COLO829 (cell line): ENCODE measurements at regions not wholly inside any gene's neighbourhood (a gene's known extent, or its start where the extent isn't known, plus 50 kb on each side); places are given as distances from the start of the nearest gene placed in this dataset.
"Not testable (repeated sequence)": the region's sequence is repeated elsewhere in the genome, so short reads cannot be mapped to it uniquely, and the experiment has no call there.

Source experiments
- DNase-seq: peaks from one replicate; pipeline ENCODE4 v3.0.0; 2012; ENCODE audit warnings: low spot score

DNA sequence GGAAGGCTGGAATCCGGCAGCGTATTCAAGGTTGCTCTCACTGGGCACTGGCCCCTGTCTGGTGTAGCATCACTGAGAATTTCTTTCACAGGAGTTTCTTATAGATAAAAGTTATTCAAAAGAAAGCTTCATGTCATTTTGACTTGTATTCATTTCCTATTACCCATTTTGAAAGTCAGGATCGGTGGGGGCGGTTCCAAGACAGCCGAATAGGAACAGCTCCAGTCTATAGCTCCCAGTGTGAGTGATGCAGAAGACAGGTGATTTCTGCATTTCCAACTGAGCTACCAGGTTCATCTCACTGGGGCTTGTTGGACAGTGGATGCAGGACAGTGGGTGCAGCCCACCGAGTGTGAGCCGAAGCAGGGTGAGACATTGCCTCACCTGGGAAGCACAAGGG, 51.5 kb upstream of the CDC42EP3 start:
- DNase-seq = not testable (repeated sequence)

DNA sequence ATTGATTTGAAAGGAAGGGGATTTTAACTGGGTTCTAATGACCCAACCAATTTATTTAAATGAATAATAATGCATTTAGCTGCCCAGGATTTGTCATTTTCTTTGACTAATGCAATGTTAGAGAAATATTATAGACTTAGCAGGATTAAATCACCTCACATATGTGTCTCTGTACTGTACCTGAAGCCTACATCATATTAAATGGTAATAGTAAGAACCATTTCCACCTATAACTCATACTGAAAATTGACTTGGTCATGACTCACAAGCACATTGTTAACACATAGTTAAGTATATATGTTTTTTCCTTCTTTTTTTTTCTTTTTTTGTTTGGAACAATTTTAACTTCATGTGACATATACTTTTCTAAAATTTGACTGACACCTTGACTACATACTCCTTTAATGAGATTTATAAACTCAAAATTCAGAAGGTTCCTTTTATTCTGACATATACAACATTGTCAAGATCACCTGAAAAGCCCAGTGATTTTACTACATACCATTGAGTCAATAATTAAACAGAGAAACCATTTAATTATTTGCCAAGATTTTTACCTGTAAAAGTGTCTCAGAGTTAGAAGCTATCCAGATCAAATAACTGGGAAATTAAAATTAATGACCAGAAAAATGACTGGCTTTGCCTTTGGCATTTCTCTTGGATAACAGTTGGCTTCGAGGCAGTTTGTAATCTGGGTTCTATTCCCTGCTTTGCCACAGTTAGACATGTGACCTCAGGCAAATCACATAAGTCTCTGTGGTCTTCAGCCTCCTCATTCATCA, 58.8 kb upstream of the CDC42EP3 start:
- no peak for DNase-seq

DNA sequence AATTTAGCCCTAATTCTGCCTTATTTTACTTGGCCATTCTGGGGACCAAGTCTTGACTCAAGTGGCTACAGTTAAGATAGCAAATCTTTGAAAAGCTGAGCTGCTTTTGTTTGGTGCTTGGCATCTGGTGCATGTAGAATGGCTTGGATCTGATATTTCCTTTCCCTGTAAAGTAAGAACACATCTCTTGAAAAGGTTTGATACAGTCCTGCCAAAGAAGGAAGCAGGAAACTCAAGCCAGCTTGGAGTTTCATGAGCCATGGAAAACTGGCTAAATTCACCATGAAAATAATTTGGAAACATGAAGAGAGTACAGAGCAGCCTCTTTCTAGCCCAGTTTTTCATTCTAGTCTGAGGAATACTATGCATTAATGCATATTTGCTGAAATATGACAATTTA, 61.0 kb upstream of the CDC42EP3 start:
- not testable (repeated sequence) for DNase-seq

GRCh38 chr2:37733251-37733650, 61.8 kb upstream of the CDC42EP3 start:
- no peak for DNase-seq

GRCh38 chr2:37733955-37734354, 62.5 kb upstream of the CDC42EP3 start:
- DNase-seq = not testable (repeated sequence)

DNA sequence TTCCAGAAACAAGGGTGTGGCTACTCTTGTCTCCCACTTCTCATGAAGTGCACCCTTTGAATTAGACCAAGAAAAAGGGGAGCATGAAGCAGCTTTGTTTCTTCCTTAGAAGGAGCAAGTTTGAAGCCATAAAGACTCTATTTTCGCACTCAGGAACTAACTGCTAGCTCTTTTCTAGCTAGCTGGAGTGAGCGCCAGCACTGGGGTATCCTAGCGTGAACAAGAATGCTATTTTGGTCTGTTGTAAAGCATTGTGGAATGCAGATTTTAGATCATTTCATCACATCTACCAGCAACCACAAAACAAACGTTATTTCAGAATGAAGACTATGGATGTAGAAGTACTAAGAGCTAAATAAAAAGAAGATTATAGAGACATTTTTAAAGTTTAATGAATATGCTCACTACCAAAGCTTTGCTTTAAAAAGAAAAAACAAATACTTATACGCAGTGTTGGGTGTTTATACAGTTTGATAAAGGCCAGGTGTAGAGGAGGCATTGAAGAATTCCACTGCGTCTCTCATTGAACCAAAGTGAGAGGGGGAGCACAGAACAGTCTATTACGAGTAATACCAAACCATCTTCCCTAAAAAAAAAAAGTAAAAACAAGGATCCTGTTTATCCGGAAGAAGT, 63.6 kb upstream of the CDC42EP3 start:
- not testable (repeated sequence) for DNase-seq

GRCh38 chr2:37735524-37735910, 64.1 kb upstream of the CDC42EP3 start:
- not testable (repeated sequence) for DNase-seq

DNA sequence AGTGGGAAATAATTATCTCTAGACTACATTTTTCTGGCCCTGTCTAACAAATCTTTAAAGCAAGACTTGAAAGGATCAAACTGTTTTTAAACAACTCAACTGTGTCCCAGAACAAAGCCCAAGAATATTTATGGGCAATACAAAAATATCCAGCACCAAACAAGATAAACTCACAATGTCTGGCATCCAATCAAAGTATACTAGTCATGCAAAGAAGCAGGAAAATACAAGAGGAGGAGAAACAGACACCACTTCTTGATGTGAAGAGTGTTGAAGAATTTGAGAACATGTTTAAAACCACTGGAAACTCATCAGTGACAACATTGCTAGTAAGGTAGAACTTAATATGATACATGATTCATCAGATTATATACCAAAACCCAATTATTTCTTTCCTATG, 66.1 kb upstream of the CDC42EP3 start:
- DNase-seq = no peak

DNA sequence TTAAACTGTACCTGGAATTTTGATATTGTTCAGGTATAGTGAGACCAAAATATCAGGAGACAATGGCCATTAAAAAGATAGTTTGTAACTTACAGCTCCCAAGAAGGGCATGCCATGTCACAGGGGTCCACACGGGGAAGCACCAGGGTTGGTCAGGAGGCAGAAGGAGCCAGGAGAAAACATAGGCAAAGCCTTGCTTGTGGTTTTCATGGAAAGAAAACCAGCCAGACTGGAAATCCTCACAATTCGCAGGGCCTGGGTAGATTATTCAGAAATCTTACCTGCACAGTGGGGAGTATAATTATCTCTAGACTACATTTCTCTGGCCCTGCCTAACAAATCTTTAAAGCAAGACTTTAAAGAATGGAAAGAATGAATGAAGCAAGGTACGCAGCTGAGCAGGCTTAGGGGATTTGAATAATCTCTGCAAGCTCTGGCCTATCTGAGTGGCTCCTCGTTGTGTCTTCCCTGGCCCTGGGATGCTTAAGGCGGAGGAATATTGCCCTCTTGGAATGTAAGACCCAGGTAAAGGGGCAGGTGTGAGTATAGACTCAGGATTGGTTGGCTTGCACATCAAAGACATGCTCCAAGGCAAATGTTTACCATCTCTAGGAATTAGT, 66.9 kb upstream of the CDC42EP3 start:
- no peak for DNase-seq

DNA sequence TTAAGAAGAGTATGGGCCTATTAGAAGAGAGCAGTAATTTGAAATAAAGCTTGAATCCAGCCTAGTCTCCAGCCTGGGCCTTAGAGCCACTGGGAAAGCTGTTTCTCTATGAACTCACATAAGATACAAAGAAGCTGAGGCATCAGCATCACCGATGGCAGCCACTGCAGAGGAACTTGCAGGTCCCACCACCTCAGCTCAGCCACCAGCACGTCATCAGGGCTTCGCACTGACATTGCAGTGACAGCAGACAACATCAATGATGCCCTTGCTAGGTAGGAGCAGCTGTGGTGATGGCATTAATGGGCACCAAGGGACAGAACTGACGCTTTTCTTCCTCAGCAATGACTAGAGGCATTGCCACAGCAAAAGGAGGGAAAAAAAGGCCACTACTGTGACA, 67.7 kb upstream of the CDC42EP3 start:
- DNase-seq = no peak

GRCh38 chr2:37740164-37740739, 68.8 kb upstream of the CDC42EP3 start:
- DNase-seq = no peak

GRCh38 chr2:37742286-37742685, 70.8 kb upstream of the CDC42EP3 start:
- no peak for DNase-seq

DNA sequence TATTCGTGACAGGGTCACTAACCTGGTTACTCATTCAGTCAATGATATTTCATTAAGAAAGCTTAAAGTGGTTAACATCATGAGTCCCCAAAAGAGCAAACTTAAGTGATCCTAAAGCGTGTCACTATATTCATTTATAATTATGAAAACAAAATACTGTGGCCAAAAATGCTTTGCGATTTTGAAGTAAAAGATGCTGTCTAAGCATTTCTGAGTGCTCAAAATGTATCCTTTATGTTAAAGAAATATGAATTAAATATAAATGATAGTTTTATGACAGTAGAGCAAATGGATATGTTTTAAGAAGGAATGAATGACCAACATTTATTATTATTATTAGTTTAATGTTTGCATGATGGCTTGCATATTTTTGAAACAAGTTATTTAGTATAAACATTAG, 72.6 kb upstream of the CDC42EP3 start:
- no peak for DNase-seq

- not testable (repeated sequence) for DNase-seq
These were observed 73.5 kb upstream of the CDC42EP3 start for GRCh38 chr2:37744961-37745360.

DNA sequence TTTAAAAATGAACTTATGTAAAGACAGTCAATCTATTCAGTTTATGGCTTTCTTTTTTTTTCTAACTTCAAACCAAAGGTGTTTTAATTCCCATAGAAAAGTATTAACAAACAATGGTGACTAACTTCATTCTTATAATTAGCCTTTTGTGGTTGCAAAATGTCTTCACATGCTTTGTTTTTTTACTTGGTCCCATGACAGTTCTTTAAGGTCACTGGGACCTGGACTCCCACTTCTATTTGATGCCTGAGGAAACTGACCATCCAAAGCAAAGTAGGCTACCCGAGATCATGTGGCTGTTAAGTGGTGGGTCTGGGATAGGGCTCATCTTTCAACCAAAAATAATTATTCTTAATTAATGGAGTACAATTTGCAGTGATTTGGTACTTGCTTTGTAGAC, 74.6 kb upstream of the CDC42EP3 start:
- DNase-seq = not testable (repeated sequence)

DNA sequence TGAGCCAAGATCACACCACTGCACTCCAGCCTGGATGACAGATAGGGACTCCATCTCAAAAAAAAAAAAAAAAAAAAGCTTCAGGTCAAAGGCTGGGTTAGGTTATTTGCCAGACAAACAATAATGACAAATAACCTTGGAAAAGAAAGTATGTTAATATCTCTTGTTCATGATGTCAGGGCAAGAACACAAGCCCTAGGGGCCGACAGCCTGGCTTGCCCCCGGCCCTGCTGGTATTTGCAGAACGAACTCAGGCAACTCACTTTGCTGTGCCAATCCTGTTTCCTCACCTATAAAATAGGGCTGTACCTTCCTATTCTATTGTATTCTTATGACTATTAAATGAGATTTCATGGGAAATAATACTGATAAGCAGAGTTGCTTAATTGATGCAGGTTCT, 75.4 kb upstream of the CDC42EP3 start:
- DNase-seq = no peak

GRCh38 chr2:37748541-37748940, 77.1 kb upstream of the CDC42EP3 start:
- DNase-seq = no peak

DNA sequence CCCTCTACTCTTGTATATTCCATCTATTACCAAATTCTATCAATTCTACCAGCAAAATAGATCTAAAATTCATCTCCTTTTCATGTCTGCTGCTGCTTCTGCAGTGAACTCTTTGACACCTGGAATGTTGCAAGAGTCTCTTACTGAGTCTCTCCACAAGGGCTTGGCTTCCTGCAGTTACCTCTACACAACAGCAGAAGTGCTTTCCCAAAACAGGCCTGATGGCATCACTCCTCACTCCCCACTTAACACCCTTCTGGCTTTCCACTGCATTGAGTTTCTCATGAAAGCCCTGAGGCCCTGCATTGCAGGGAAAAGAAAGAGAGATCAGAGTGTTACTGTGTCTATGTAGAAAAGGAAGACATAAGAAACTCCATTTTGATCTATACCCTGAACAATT, 78.8 kb upstream of the CDC42EP3 start:
- DNase-seq = not testable (repeated sequence)

GRCh38 chr2:37752766-37753165, 81.3 kb upstream of the CDC42EP3 start:
- no peak for DNase-seq

- DNase-seq = no peak
These were observed 82.3 kb upstream of the CDC42EP3 start for GRCh38 chr2:37753758-37754157.

- DNase-seq = not testable (repeated sequence)
These were observed 84.6 kb upstream of the CDC42EP3 start for GRCh38 chr2:37755961-37756559.

GRCh38 chr2:37757456-37757855, 86.0 kb upstream of the CDC42EP3 start:
- DNase-seq = not testable (repeated sequence)
